ENCODE measurements at regions not wholly inside any gene's neighbourhood (a gene's known extent, or its start where the extent isn't known, plus 50 kb on each side); places are given as distances from the start of the nearest gene placed in this dataset.

GRCh38 chr18:57991552-57991951 is 52.5 kb upstream of the NEDD4L start:
- 93% methylated on average over 1 of the region's 1 CpG for WGBS, 2 donors
- H3K9me3 ChIP-seq: no peaks in the 10 kb centered on the region
- intact Hi-C loops (cut with DNase I): no loop called here
- H3K4me1 ChIP-seq: no peaks in the 10 kb centered on the region
- H3K27ac ChIP-seq: no peak overlapping the region
- no peaks in the 10 kb centered on the region for H3K27me3 ChIP-seq
- H3K36me3 ChIP-seq: no peaks in the 10 kb centered on the region
- no peak for DNase-seq
- no peak overlapping the region for H3K4me3 ChIP-seq
- TF ChIP-seq POLR2AphosphoS5 (IDR thresholded peaks at IDR 0.05) (no peak), POLR2A (IDR thresholded peaks at IDR 0.05) (no peak), EP300 (IDR thresholded peaks at IDR 0.05) (no peak)
- TF ChIP-seq, protein P1, sequence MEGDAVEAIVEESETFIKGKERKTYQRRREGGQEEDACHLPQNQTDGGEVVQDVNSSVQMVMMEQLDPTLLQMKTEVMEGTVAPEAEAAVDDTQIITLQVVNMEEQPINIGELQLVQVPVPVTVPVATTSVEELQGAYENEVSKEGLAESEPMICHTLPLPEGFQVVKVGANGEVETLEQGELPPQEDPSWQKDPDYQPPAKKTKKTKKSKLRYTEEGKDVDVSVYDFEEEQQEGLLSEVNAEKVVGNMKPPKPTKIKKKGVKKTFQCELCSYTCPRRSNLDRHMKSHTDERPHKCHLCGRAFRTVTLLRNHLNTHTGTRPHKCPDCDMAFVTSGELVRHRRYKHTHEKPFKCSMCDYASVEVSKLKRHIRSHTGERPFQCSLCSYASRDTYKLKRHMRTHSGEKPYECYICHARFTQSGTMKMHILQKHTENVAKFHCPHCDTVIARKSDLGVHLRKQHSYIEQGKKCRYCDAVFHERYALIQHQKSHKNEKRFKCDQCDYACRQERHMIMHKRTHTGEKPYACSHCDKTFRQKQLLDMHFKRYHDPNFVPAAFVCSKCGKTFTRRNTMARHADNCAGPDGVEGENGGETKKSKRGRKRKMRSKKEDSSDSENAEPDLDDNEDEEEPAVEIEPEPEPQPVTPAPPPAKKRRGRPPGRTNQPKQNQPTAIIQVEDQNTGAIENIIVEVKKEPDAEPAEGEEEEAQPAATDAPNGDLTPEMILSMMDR (IDR thresholded peaks at IDR 0.05): no peak

GRCh38 chr18:57989536-57989935 is 54.5 kb upstream of the NEDD4L start:
- intact Hi-C loops (cut with DNase I): no loop called here
- Histone ChIP-seq H3K9me3 (no peaks in the 10 kb centered on the region), H3K27ac (no peak overlapping the region), H3K4me3 (no peak overlapping the region), H3K27me3 (no peaks in the 10 kb centered on the region), H3K36me3 (no peaks in the 10 kb centered on the region), H3K4me1 (no peaks in the 10 kb centered on the region)
- TF ChIP-seq POLR2AphosphoS5 (IDR thresholded peaks at IDR 0.05): no peak
- no peak for TF ChIP-seq EP300 (IDR thresholded peaks at IDR 0.05)
- TF ChIP-seq POLR2A (IDR thresholded peaks at IDR 0.05): no peak
- TF ChIP-seq, protein P1 (IDR thresholded peaks at IDR 0.05): no peak
- no peak for DNase-seq
- WGBS, 2 donors: 88 to 95% methylated on average over 8 of the region's 8 CpGs

- intact Hi-C loops (cut with DNase I): no loop called here
- no peaks in the 10 kb centered on the region for H3K36me3 ChIP-seq
- H3K27me3 ChIP-seq: no peaks in the 10 kb centered on the region
- H3K9me3 ChIP-seq: no peaks in the 10 kb centered on the region
- H3K27ac ChIP-seq: no peak overlapping the region
- no peak for DNase-seq
- WGBS, 2 donors: 83 to 92% methylated on average over 5 of the region's 5 CpGs
- TF ChIP-seq POLR2AphosphoS5 (IDR thresholded peaks at IDR 0.05) (no peak), EP300 (IDR thresholded peaks at IDR 0.05) (no peak), POLR2A (IDR thresholded peaks at IDR 0.05) (no peak)
- TF ChIP-seq, protein P1 (IDR thresholded peaks at IDR 0.05): no peak
- H3K4me1 ChIP-seq: no peaks in the 10 kb centered on the region
- H3K4me3 ChIP-seq: no peak overlapping the region
These were observed 59.4 kb upstream of the NEDD4L start for GRCh38 chr18:57984490-57985115.

- Histone ChIP-seq H3K36me3 (no peaks in the 10 kb centered on the region), H3K4me1 (no peaks in the 10 kb centered on the region), H3K9me3 (no peaks in the 10 kb centered on the region), H3K4me3 (no peak overlapping the region), H3K27me3 (no peaks in the 10 kb centered on the region), H3K27ac (no peak overlapping the region)
- intact Hi-C loops (cut with DNase I): no loop called here
- TF ChIP-seq POLR2A (IDR thresholded peaks at IDR 0.05) (no peak), POLR2AphosphoS5 (IDR thresholded peaks at IDR 0.05) (no peak), EP300 (IDR thresholded peaks at IDR 0.05) (no peak)
- TF ChIP-seq, protein P1 (IDR thresholded peaks at IDR 0.05): no peak
- no peak for DNase-seq
- WGBS, 2 donors: 82 to 97% methylated on average over 3 of the region's 3 CpGs
These were observed 60.1 kb upstream of the NEDD4L start for GRCh38 chr18:57983965-57984364.

DNA sequence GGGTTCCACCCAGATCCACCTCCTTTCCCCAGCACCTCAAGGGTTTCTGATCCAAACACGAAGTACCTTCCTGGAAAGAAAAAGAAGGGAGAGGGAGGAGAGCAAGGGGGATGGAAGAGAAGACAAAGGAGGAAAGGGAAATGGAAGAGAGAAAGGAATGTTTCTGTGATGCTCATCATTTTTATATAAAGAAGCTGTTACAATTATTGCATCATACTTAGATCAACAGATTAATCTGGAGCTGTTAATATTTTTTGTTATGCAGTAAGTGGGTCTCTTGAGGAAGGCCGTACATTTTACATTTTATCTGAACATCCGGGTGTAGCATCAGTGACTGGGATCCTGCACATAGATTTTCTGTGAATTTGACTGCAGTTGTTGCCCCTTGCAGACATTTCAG is 60.6 kb upstream of the NEDD4L start:
- no peak overlapping the region for H3K4me3 ChIP-seq
- H3K36me3 ChIP-seq: no peaks in the 10 kb centered on the region
- intact Hi-C loops (cut with DNase I): no loop called here
- DNase-seq: no peak
- H3K4me1 ChIP-seq: no peaks in the 10 kb centered on the region
- H3K27ac ChIP-seq: no peak overlapping the region
- 85 to 87% methylated on average over 3 of the region's 3 CpGs for WGBS, 2 donors
- no peaks in the 10 kb centered on the region for H3K9me3 ChIP-seq
- no peak for TF ChIP-seq POLR2AphosphoS5 (IDR thresholded peaks at IDR 0.05)
- TF ChIP-seq POLR2A (IDR thresholded peaks at IDR 0.05): no peak
- TF ChIP-seq EP300 (IDR thresholded peaks at IDR 0.05): no peak
- TF ChIP-seq, protein P1 (IDR thresholded peaks at IDR 0.05): no peak
- no peaks in the 10 kb centered on the region for H3K27me3 ChIP-seq

Data from sigmoid colon (tissue), 6 donors.